OCI-LY1 (cell line): ENCODE measurements at regions not wholly inside any gene's neighbourhood (a gene's known extent, or its start where the extent isn't known, plus 50 kb on each side); places are given as distances from the start of the nearest gene placed in this dataset.

Experiments used
- EZH2 ChIP-seq: fragments of 200-600 bp; sonication (generic), shearing (Covaris generic); IDR thresholded peaks from 2 replicates; pipeline ENCODE4 v1.8.0; 2017; ENCODE audit warnings: borderline replicate concordance, mixed run types, mild to moderate bottlenecking, antibody characterized with exemption, low read length, moderate library complexity, mixed read lengths
- TF ChIP-seq, protein P1 (sequence below): fragments of 200-600 bp; sonication (generic), shearing (Covaris generic); IDR thresholded peaks from 2 replicates; pipeline ENCODE4 v1.5.1; 2017; ENCODE audit warnings: mild to moderate bottlenecking, antibody characterized with exemption, low read length, moderate library complexity, mixed read lengths

DNA sequence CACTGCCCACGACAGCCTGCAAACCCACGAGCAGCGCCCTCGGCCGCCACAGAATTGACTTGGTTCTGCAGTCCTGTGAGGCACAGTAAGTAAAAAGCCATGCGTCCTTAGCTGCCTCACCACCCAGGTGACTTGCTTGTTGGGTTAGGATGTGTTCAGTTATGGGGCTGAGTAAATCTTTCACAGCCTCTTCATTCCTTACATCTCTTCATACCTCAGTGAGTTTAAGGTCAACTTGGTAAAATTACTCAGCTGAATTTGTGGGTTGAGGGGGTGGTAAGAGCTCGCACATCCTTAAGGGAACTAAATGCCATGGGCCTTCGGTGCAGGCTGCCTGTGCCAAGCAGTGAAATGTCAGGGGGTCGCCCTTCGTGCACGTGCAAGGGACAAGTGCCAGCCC lies 165.2 kb upstream of the ALKAL2 start:
- TF ChIP-seq EZH2 = no peak
- TF ChIP-seq, protein P1, sequence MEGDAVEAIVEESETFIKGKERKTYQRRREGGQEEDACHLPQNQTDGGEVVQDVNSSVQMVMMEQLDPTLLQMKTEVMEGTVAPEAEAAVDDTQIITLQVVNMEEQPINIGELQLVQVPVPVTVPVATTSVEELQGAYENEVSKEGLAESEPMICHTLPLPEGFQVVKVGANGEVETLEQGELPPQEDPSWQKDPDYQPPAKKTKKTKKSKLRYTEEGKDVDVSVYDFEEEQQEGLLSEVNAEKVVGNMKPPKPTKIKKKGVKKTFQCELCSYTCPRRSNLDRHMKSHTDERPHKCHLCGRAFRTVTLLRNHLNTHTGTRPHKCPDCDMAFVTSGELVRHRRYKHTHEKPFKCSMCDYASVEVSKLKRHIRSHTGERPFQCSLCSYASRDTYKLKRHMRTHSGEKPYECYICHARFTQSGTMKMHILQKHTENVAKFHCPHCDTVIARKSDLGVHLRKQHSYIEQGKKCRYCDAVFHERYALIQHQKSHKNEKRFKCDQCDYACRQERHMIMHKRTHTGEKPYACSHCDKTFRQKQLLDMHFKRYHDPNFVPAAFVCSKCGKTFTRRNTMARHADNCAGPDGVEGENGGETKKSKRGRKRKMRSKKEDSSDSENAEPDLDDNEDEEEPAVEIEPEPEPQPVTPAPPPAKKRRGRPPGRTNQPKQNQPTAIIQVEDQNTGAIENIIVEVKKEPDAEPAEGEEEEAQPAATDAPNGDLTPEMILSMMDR = no peak
